ENCODE measurements at regions not wholly inside any gene's neighbourhood (a gene's known extent, or its start where the extent isn't known, plus 50 kb on each side); places are given as distances from the start of the nearest gene placed in this dataset.

GRCh38 chr7:88429382-88429781 is 122.7 kb upstream of the STEAP4 start:
- Histone ChIP-seq H3K4me3 (ENCODE audit: low read length) (no peak overlapping the region), H3K9ac (ENCODE audit: low read depth, low read length) (no peak overlapping the region), H3K27me3 (ENCODE audit: control insufficient read depth, insufficient read depth, low read length) (no peaks in the 10 kb centered on the region), H3K4me1 (ENCODE audit: control insufficient read depth, insufficient read depth, low read length) (no peaks in the 10 kb centered on the region), H3K9me3 (replicated peaks; ENCODE audit: low read length) (no peaks in the 10 kb centered on the region), H3K4me2 (ENCODE audit: low read length) (no peak overlapping the region), H3K36me3 (ENCODE audit: insufficient read depth, low read length) (no peaks in the 10 kb centered on the region)

GRCh38 chr7:88402529-88402928 is 95.8 kb upstream of the STEAP4 start:
- H3K36me3 ChIP-seq (ENCODE audit: insufficient read depth, low read length): no peaks in the 10 kb centered on the region
- H3K4me1 ChIP-seq (ENCODE audit: control insufficient read depth, insufficient read depth, low read length): no peaks in the 10 kb centered on the region
- H3K27me3 ChIP-seq (ENCODE audit: control insufficient read depth, insufficient read depth, low read length): no peaks in the 10 kb centered on the region
- H3K9me3 ChIP-seq (replicated peaks; ENCODE audit: low read length): no peaks in the 10 kb centered on the region
- no peak overlapping the region for H3K4me3 ChIP-seq (ENCODE audit: low read length)
- no peak overlapping the region for H3K9ac ChIP-seq (ENCODE audit: low read depth, low read length)
- no peak overlapping the region for H3K4me2 ChIP-seq (ENCODE audit: low read length)

GRCh38 chr7:88401009-88401623 is 94.4 kb upstream of the STEAP4 start:
- H3K9me3 ChIP-seq (replicated peaks; ENCODE audit: low read length): no peaks in the 10 kb centered on the region

GRCh38 chr7:88399696-88400240 is 93.1 kb upstream of the STEAP4 start:
- Histone ChIP-seq H3K36me3 (ENCODE audit: insufficient read depth, low read length) (no peaks in the 10 kb centered on the region), H3K9ac (ENCODE audit: low read depth, low read length) (no peak overlapping the region)

More at GRCh38 chr7:88401009-88401623, 94.4 kb upstream of the STEAP4 start:
- Histone ChIP-seq H3K4me1 (ENCODE audit: control insufficient read depth, insufficient read depth, low read length) (no peaks in the 10 kb centered on the region), H3K9ac (ENCODE audit: low read depth, low read length) (no peak overlapping the region), H3K36me3 (ENCODE audit: insufficient read depth, low read length) (no peaks in the 10 kb centered on the region), H3K4me2 (ENCODE audit: low read length) (no peak overlapping the region), H3K27me3 (ENCODE audit: control insufficient read depth, insufficient read depth, low read length) (no peaks in the 10 kb centered on the region), H3K4me3 (ENCODE audit: low read length) (no peak overlapping the region)

GRCh38 chr7:88399036-88399435 is 92.3 kb upstream of the STEAP4 start:
- Histone ChIP-seq H3K9me3 (replicated peaks; ENCODE audit: low read length) (no peaks in the 10 kb centered on the region), H3K36me3 (ENCODE audit: insufficient read depth, low read length) (no peaks in the 10 kb centered on the region), H3K4me1 (ENCODE audit: control insufficient read depth, insufficient read depth, low read length) (no peaks in the 10 kb centered on the region), H3K4me2 (ENCODE audit: low read length) (no peak overlapping the region), H3K27me3 (ENCODE audit: control insufficient read depth, insufficient read depth, low read length) (no peaks in the 10 kb centered on the region), H3K4me3 (ENCODE audit: low read length) (no peak overlapping the region), H3K9ac (ENCODE audit: low read depth, low read length) (no peak overlapping the region)

More at GRCh38 chr7:88399696-88400240, 93.1 kb upstream of the STEAP4 start:
- no peaks in the 10 kb centered on the region for H3K9me3 ChIP-seq (replicated peaks; ENCODE audit: low read length)
- no peak overlapping the region for H3K4me2 ChIP-seq (ENCODE audit: low read length)
- no peak overlapping the region for H3K4me3 ChIP-seq (ENCODE audit: low read length)
- no peaks in the 10 kb centered on the region for H3K4me1 ChIP-seq (ENCODE audit: control insufficient read depth, insufficient read depth, low read length)
- H3K27me3 ChIP-seq (ENCODE audit: control insufficient read depth, insufficient read depth, low read length): no peaks in the 10 kb centered on the region

GRCh38 chr7:88398459-88398858 is 91.8 kb upstream of the STEAP4 start:
- no peaks in the 10 kb centered on the region for H3K9me3 ChIP-seq (replicated peaks; ENCODE audit: low read length)
- H3K4me2 ChIP-seq (ENCODE audit: low read length): no peak overlapping the region
- H3K4me3 ChIP-seq (ENCODE audit: low read length): no peak overlapping the region
- H3K9ac ChIP-seq (ENCODE audit: low read depth, low read length): no peak overlapping the region
- H3K4me1 ChIP-seq (ENCODE audit: control insufficient read depth, insufficient read depth, low read length): no peaks in the 10 kb centered on the region
- H3K27me3 ChIP-seq (ENCODE audit: control insufficient read depth, insufficient read depth, low read length): no peaks in the 10 kb centered on the region
- H3K36me3 ChIP-seq (ENCODE audit: insufficient read depth, low read length): no peaks in the 10 kb centered on the region

GRCh38 chr7:88396948-88397322 is 90.2 kb upstream of the STEAP4 start:
- Histone ChIP-seq H3K4me3 (ENCODE audit: low read length) (no peak overlapping the region), H3K27me3 (ENCODE audit: control insufficient read depth, insufficient read depth, low read length) (no peaks in the 10 kb centered on the region), H3K36me3 (ENCODE audit: insufficient read depth, low read length) (no peaks in the 10 kb centered on the region), H3K4me2 (ENCODE audit: low read length) (no peak overlapping the region), H3K4me1 (ENCODE audit: control insufficient read depth, insufficient read depth, low read length) (no peaks in the 10 kb centered on the region), H3K9ac (ENCODE audit: low read depth, low read length) (no peak overlapping the region), H3K9me3 (replicated peaks; ENCODE audit: low read length) (no peaks in the 10 kb centered on the region)

- Histone ChIP-seq H3K27me3 (ENCODE audit: control insufficient read depth, insufficient read depth, low read length) (no peaks in the 10 kb centered on the region), H3K4me2 (ENCODE audit: low read length) (no peak overlapping the region), H3K4me1 (ENCODE audit: control insufficient read depth, insufficient read depth, low read length) (no peaks in the 10 kb centered on the region), H3K9me3 (replicated peaks; ENCODE audit: low read length) (no peaks in the 10 kb centered on the region), H3K36me3 (ENCODE audit: insufficient read depth, low read length) (no peaks in the 10 kb centered on the region), H3K4me3 (ENCODE audit: low read length) (no peak overlapping the region), H3K9ac (ENCODE audit: low read depth, low read length) (no peak overlapping the region)
Observed at GRCh38 chr7:88396295-88396947, 89.7 kb upstream of the STEAP4 start.

- H3K4me2 ChIP-seq (ENCODE audit: low read length): no peak overlapping the region
- no peaks in the 10 kb centered on the region for H3K27me3 ChIP-seq (ENCODE audit: control insufficient read depth, insufficient read depth, low read length)
- H3K9ac ChIP-seq (ENCODE audit: low read depth, low read length): no peak overlapping the region
- H3K4me3 ChIP-seq (ENCODE audit: low read length): no peak overlapping the region
- H3K36me3 ChIP-seq (ENCODE audit: insufficient read depth, low read length): no peaks in the 10 kb centered on the region
- no peaks in the 10 kb centered on the region for H3K4me1 ChIP-seq (ENCODE audit: control insufficient read depth, insufficient read depth, low read length)
- H3K9me3 ChIP-seq (replicated peaks; ENCODE audit: low read length): no peaks in the 10 kb centered on the region
Observed at GRCh38 chr7:88395715-88396114, 89.0 kb upstream of the STEAP4 start.

GRCh38 chr7:88391247-88391646 is 84.6 kb upstream of the STEAP4 start:
- Histone ChIP-seq H3K9me3 (replicated peaks; ENCODE audit: low read length) (no peaks in the 10 kb centered on the region), H3K4me2 (ENCODE audit: low read length) (no peak overlapping the region), H3K4me3 (ENCODE audit: low read length) (no peak overlapping the region), H3K27me3 (ENCODE audit: control insufficient read depth, insufficient read depth, low read length) (no peaks in the 10 kb centered on the region), H3K4me1 (ENCODE audit: control insufficient read depth, insufficient read depth, low read length) (no peaks in the 10 kb centered on the region), H3K36me3 (ENCODE audit: insufficient read depth, low read length) (no peaks in the 10 kb centered on the region), H3K9ac (ENCODE audit: low read depth, low read length) (no peak overlapping the region)

- Histone ChIP-seq H3K27me3 (ENCODE audit: control insufficient read depth, insufficient read depth, low read length) (no peaks in the 10 kb centered on the region), H3K4me2 (ENCODE audit: low read length) (no peak overlapping the region), H3K4me1 (ENCODE audit: control insufficient read depth, insufficient read depth, low read length) (no peaks in the 10 kb centered on the region)
Observed at GRCh38 chr7:88387368-88387767, 80.7 kb upstream of the STEAP4 start.

GRCh38 chr7:88386665-88387156 is 80.0 kb upstream of the STEAP4 start:
- no peaks in the 10 kb centered on the region for H3K36me3 ChIP-seq (ENCODE audit: insufficient read depth, low read length)
- no peaks in the 10 kb centered on the region for H3K9me3 ChIP-seq (replicated peaks; ENCODE audit: low read length)
- no peaks in the 10 kb centered on the region for H3K4me1 ChIP-seq (ENCODE audit: control insufficient read depth, insufficient read depth, low read length)
- no peak overlapping the region for H3K4me2 ChIP-seq (ENCODE audit: low read length)
- no peak overlapping the region for H3K9ac ChIP-seq (ENCODE audit: low read depth, low read length)
- no peaks in the 10 kb centered on the region for H3K27me3 ChIP-seq (ENCODE audit: control insufficient read depth, insufficient read depth, low read length)
- H3K4me3 ChIP-seq (ENCODE audit: low read length): no peak overlapping the region

More at GRCh38 chr7:88387368-88387767, 80.7 kb upstream of the STEAP4 start:
- Histone ChIP-seq H3K4me3 (ENCODE audit: low read length) (no peak overlapping the region), H3K9me3 (replicated peaks; ENCODE audit: low read length) (no peaks in the 10 kb centered on the region), H3K9ac (ENCODE audit: low read depth, low read length) (no peak overlapping the region), H3K36me3 (ENCODE audit: insufficient read depth, low read length) (no peaks in the 10 kb centered on the region)
